ENCODE measurements at regions not wholly inside any gene's neighbourhood (a gene's known extent, or its start where the extent isn't known, plus 50 kb on each side); places are given as distances from the start of the nearest gene placed in this dataset.

GRCh38 chr4:141347684-141348083 lies 127.0 kb downstream of the ZNF330 start:
- Histone ChIP-seq H3K4me1 (ENCODE audit: low read depth, poor library complexity, severe bottlenecking) (peaks cover 6% of the 10 kb centered on the region), H3K4me3 (IDR thresholded peaks at IDR 0.05; ENCODE audit: insufficient read depth, low read depth, low read length) (no peak overlapping the region), H3K79me2 (ENCODE audit: insufficient read depth, low read depth) (no peaks in the 10 kb centered on the region), H3K9ac (no peak overlapping the region), H3K36me3 (ENCODE audit: insufficient read depth) (no peaks in the 10 kb centered on the region; the same call in 1 of the 2 replicates), H3K27me3 (ENCODE audit: insufficient read depth, low read depth) (no peaks in the 10 kb centered on the region), H2AFZ (ENCODE audit: low read depth) (no peak overlapping the region), H3K27ac (no peak overlapping the region), H4K20me1 (ENCODE audit: insufficient read depth) (no peaks in the 10 kb centered on the region), H3K4me2 (no peak overlapping the region)
- TF ChIP-seq CTCF (conservative IDR thresholded peaks at IDR 0.05; ENCODE audit: low read depth, low read length) = no peak

- no peak for TF ChIP-seq CTCF (conservative IDR thresholded peaks at IDR 0.05; ENCODE audit: low read depth, low read length)
- Histone ChIP-seq H3K27ac (no peak overlapping the region), H3K9ac (no peak overlapping the region), H3K27me3 (ENCODE audit: insufficient read depth, low read depth) (no peaks in the 10 kb centered on the region), H3K36me3 (ENCODE audit: insufficient read depth) (no peaks in the 10 kb centered on the region; the same call in 1 of the 2 replicates), H3K4me3 (IDR thresholded peaks at IDR 0.05; ENCODE audit: insufficient read depth, low read depth, low read length) (no peak overlapping the region), H4K20me1 (ENCODE audit: insufficient read depth) (no peaks in the 10 kb centered on the region), H2AFZ (ENCODE audit: low read depth) (no peak overlapping the region), H3K4me2 (no peak overlapping the region), H3K4me1 (ENCODE audit: low read depth, poor library complexity, severe bottlenecking) (peaks cover 6% of the 10 kb centered on the region), H3K79me2 (ENCODE audit: insufficient read depth, low read depth) (no peaks in the 10 kb centered on the region)
Observed at GRCh38 chr4:141348125-141348524, 127.4 kb downstream of the ZNF330 start.

GRCh38 chr4:141348573-141348972 lies 127.9 kb downstream of the ZNF330 start:
- Histone ChIP-seq H3K4me3 (IDR thresholded peaks at IDR 0.05; ENCODE audit: insufficient read depth, low read depth, low read length) (no peak overlapping the region), H3K27ac (no peak overlapping the region)

GRCh38 chr4:141349236-141349635 lies 128.5 kb downstream of the ZNF330 start:
- TF ChIP-seq CTCF (conservative IDR thresholded peaks at IDR 0.05; ENCODE audit: low read depth, low read length) = no peak

More at GRCh38 chr4:141348573-141348972, 127.9 kb downstream of the ZNF330 start:
- Histone ChIP-seq H3K36me3 (ENCODE audit: insufficient read depth) (no peaks in the 10 kb centered on the region; the same call in 1 of the 2 replicates), H3K79me2 (ENCODE audit: insufficient read depth, low read depth) (no peaks in the 10 kb centered on the region), H3K27me3 (ENCODE audit: insufficient read depth, low read depth) (no peaks in the 10 kb centered on the region), H3K4me2 (no peak overlapping the region), H3K9ac (no peak overlapping the region), H4K20me1 (ENCODE audit: insufficient read depth) (no peaks in the 10 kb centered on the region), H2AFZ (ENCODE audit: low read depth) (no peak overlapping the region), H3K4me1 (ENCODE audit: low read depth, poor library complexity, severe bottlenecking) (peaks cover 6% of the 10 kb centered on the region)
- no peak for TF ChIP-seq CTCF (conservative IDR thresholded peaks at IDR 0.05; ENCODE audit: low read depth, low read length)

More at GRCh38 chr4:141349236-141349635, 128.5 kb downstream of the ZNF330 start:
- Histone ChIP-seq H3K4me2 (no peak overlapping the region), H4K20me1 (ENCODE audit: insufficient read depth) (no peaks in the 10 kb centered on the region), H2AFZ (ENCODE audit: low read depth) (no peak overlapping the region), H3K79me2 (ENCODE audit: insufficient read depth, low read depth) (no peaks in the 10 kb centered on the region), H3K27me3 (ENCODE audit: insufficient read depth, low read depth) (no peaks in the 10 kb centered on the region), H3K4me1 (ENCODE audit: low read depth, poor library complexity, severe bottlenecking) (peaks cover 6% of the 10 kb centered on the region), H3K36me3 (ENCODE audit: insufficient read depth) (no peaks in the 10 kb centered on the region; the same call in 1 of the 2 replicates), H3K9ac (no peak overlapping the region), H3K27ac (no peak overlapping the region), H3K4me3 (IDR thresholded peaks at IDR 0.05; ENCODE audit: insufficient read depth, low read depth, low read length) (no peak overlapping the region)

Data from KMS-11 (cell line).